ENCODE measurements at regions not wholly inside any gene's neighbourhood (a gene's known extent, or its start where the extent isn't known, plus 50 kb on each side); places are given as distances from the start of the nearest gene placed in this dataset.

- Histone ChIP-seq H3K27me3 (ENCODE audit: low read depth) (no peaks in the 10 kb centered on the region), H3K27ac (no peak overlapping the region), H3K36me3 (no peaks in the 10 kb centered on the region), H3K4me1 (no peaks in the 10 kb centered on the region), H3K4me3 (no peak overlapping the region), H3K9me3 (no peaks in the 10 kb centered on the region)
- DNase-seq: no peak
- intact Hi-C loops (cut with DNase I): no loop called here
- TF ChIP-seq CTCF (IDR thresholded peaks at IDR 0.05): no peak
- ATAC-seq: no peak
Measured at GRCh38 chr4:22130741-22131140, 182.2 kb upstream of the KCNIP4 start.

GRCh38 chr4:22129454-22130029, 181.0 kb upstream of the KCNIP4 start:
- Histone ChIP-seq H3K4me1 (no peaks in the 10 kb centered on the region), H3K27me3 (ENCODE audit: low read depth) (no peaks in the 10 kb centered on the region), H3K4me3 (no peak overlapping the region), H3K27ac (no peak overlapping the region), H3K36me3 (no peaks in the 10 kb centered on the region), H3K9me3 (no peaks in the 10 kb centered on the region)
- peak; percentile 20 for TF ChIP-seq CTCF (IDR thresholded peaks at IDR 0.05)
- ATAC-seq (no peak), DNase-seq (no peak)
- intact Hi-C loops (cut with DNase I): no loop called here

GRCh38 chr4:22122062-22122461, 173.5 kb upstream of the KCNIP4 start:
- TF ChIP-seq CTCF (IDR thresholded peaks at IDR 0.05): no peak
- ATAC-seq: peak in 1 of 2 donors; percentile 35
- H3K27ac ChIP-seq: no peak overlapping the region

GRCh38 chr4:22115262-22115661, 166.7 kb upstream of the KCNIP4 start:
- no peak for DNase-seq
- Histone ChIP-seq H3K27me3 (ENCODE audit: low read depth) (no peaks in the 10 kb centered on the region), H3K36me3 (no peaks in the 10 kb centered on the region), H3K4me3 (no peak overlapping the region), H3K27ac (no peak overlapping the region), H3K4me1 (no peaks in the 10 kb centered on the region), H3K9me3 (no peaks in the 10 kb centered on the region)
- TF ChIP-seq CTCF (IDR thresholded peaks at IDR 0.05): no peak
- no peak for ATAC-seq
- intact Hi-C loops (cut with DNase I): no loop called here

More at GRCh38 chr4:22122062-22122461, 173.5 kb upstream of the KCNIP4 start:
- no peaks in the 10 kb centered on the region for H3K36me3 ChIP-seq
- no peaks in the 10 kb centered on the region for H3K4me1 ChIP-seq
- no peaks in the 10 kb centered on the region for H3K9me3 ChIP-seq
- intact Hi-C loops (cut with DNase I): no loop called here
- no peaks in the 10 kb centered on the region for H3K27me3 ChIP-seq (ENCODE audit: low read depth)
- no peak for DNase-seq
- no peak overlapping the region for H3K4me3 ChIP-seq

- H3K9me3 ChIP-seq: no peaks in the 10 kb centered on the region
- ATAC-seq (no peak), DNase-seq (no peak)
- no peak overlapping the region for H3K4me3 ChIP-seq
- H3K27ac ChIP-seq: no peak overlapping the region
- intact Hi-C loops (cut with DNase I): no loop called here
- no peaks in the 10 kb centered on the region for H3K36me3 ChIP-seq
- TF ChIP-seq CTCF (IDR thresholded peaks at IDR 0.05): no peak
- no peaks in the 10 kb centered on the region for H3K4me1 ChIP-seq
- H3K27me3 ChIP-seq (ENCODE audit: low read depth): no peaks in the 10 kb centered on the region
Measured at GRCh38 chr4:22103768-22104167, 155.2 kb upstream of the KCNIP4 start.
